Transverse colon (tissue), 4 donors: ENCODE measurements at regions not wholly inside any gene's neighbourhood (a gene's known extent, or its start where the extent isn't known, plus 50 kb on each side); places are given as distances from the start of the nearest gene placed in this dataset.
"Not testable (repeated sequence)": the region's sequence is repeated elsewhere in the genome, so short reads cannot be mapped to it uniquely, and the experiment has no call there.

Source experiments
- DNase-seq: peaks from one replicate; pipeline ENCODE4 v3.0.0-alpha.2; 2019
- H3K27ac ChIP-seq, 4 donors: fragments of 200-600 bp; sonication (generic); 2 replicates each; pipeline ENCODE4 v1.5.1; 2016 to 2018; ENCODE audit warnings: inconsistent platforms in 4 of 4
- H3K27me3 ChIP-seq: fragments of 200-600 bp; sonication (generic); 2 replicates; pipeline ENCODE4 v1.5.1; 2017; ENCODE audit warnings: inconsistent platforms
- H3K36me3 ChIP-seq, 4 donors: fragments of 200-600 bp; sonication (generic); 2 replicates each; pipeline ENCODE4 v1.5.1; 2017 to 2019; ENCODE audit warnings: inconsistent platforms in 4 of 4
- H3K4me1 ChIP-seq, 4 donors: fragments of 200-600 bp; sonication (generic); 2 replicates each; pipeline ENCODE4 v1.5.1; 2017 to 2020; ENCODE audit warnings: inconsistent platforms in 4 of 4
- H3K4me3 ChIP-seq, 4 donors: fragments of 200-600 bp; sonication (generic); 1 replicate in 1 of 4; 2 replicates in 3 of 4; pipeline versions ENCODE4 v1.5.1 to v1.6.1; 2017 to 2019; ENCODE audit warnings: inconsistent platforms in 4 of 4
- H3K9me3 ChIP-seq, 2 donors: fragments of 200-600 bp; sonication (generic); 2 replicates each; pipeline ENCODE4 v1.5.1; 2017 to 2019; ENCODE audit warnings: inconsistent platforms in 2 of 2
- CTCF ChIP-seq, 5 experiments: fragments of 200-600 bp in 3 of 5; fragments of 450-650 bp in 2 of 5; sonication (generic) in 3 of 5; IDR thresholded peaks; 1 replicate in 2 of 5; 2 replicates in 3 of 5; pipeline ENCODE4 v1.5.1; 2016 to 2017; ENCODE audit warnings: antibody characterized with exemption in 5 of 5, inconsistent platforms in 3 of 5, mild to moderate bottlenecking in 2 of 5, moderate library complexity in 1 of 5
- EP300 ChIP-seq: sonication (generic); formaldehyde crosslinking; IDR thresholded peaks from one replicate; pipeline ENCODE4 v1.6.1; 2017; ENCODE audit warnings: antibody characterized with exemption, low read depth
- POLR2A ChIP-seq: fragments of 450-650 bp; IDR thresholded peaks from one replicate; pipeline ENCODE4 v1.6.1; 2016; ENCODE audit warnings: antibody characterized with exemption, mild to moderate bottlenecking, moderate library complexity
- POLR2AphosphoS5 ChIP-seq, 3 donors: sonication (generic); formaldehyde crosslinking; IDR thresholded peaks; one replicate each; pipeline ENCODE4 v1.6.1; 2016; ENCODE audit warnings: antibody characterized with exemption in 3 of 3
- WGBS, 2 donors: methylation state at CpG; one replicate each; pipeline ENCODE4 v1.1.5; 2018; ENCODE audit warnings: low coverage in 1 of 2; 5-methylcytosine and 5-hydroxymethylcytosine counted together
- in situ Hi-C, 4 donors: fragments of 200-750 bp; cut with MboI; loops; one replicate each; pipeline versions ENCODE4 v1.15.0 to v1.15.1; 2017; ENCODE audit warnings: low sequenced_read_pairs in 3 of 4, low pct_ligation_motif_present in 1 of 4, low pct_unique_long_range_greater_than_20kb in 1 of 4
- intact Hi-C: fragments of 100-400 bp; cut with DNase I; formaldehyde crosslinking; loops from one replicate; pipeline ENCODE4 v1.15.1; 2023; ENCODE audit warnings: low total_unique reads

GRCh38 chr12:93005928-93006392 is 76.9 kb upstream of the EEA1 start:
- intact Hi-C loops (no loop called here), in situ Hi-C loops (no loop called here)
- DNase-seq = no peak
- no peak for TF ChIP-seq POLR2A
- TF ChIP-seq POLR2AphosphoS5 (IDR thresholded peaks at IDR 0.05) = no peak
- TF ChIP-seq EP300 = no peak
- no peak for TF ChIP-seq CTCF (IDR thresholded peaks at IDR 0.05)
- Histone ChIP-seq H3K27ac (no peak overlapping the region), H3K9me3 (no peaks in the 10 kb centered on the region), H3K4me1 (no peaks in the 10 kb centered on the region), H3K4me3 (no peak overlapping the region), H3K27me3 (no peaks in the 10 kb centered on the region), H3K36me3 (no peaks in the 10 kb centered on the region)
- WGBS, 2 donors = 91 to 94% methylated on average over 8 of the region's 8 CpGs

- no peaks in the 10 kb centered on the region for H3K27me3 ChIP-seq
- in situ Hi-C loops (no loop called here), intact Hi-C loops (no loop called here)
- H3K27ac ChIP-seq = no peak overlapping the region
- TF ChIP-seq POLR2AphosphoS5 (IDR thresholded peaks at IDR 0.05) (no peak), EP300 (no peak), POLR2A (no peak), CTCF (IDR thresholded peaks at IDR 0.05) (no peak)
- H3K36me3 ChIP-seq = no peaks in the 10 kb centered on the region
- DNase-seq = no peak
- WGBS, 2 donors = 85 to 88% methylated on average over 5 of the region's 5 CpGs
- H3K4me1 ChIP-seq = no peaks in the 10 kb centered on the region
- H3K9me3 ChIP-seq = no peaks in the 10 kb centered on the region
- H3K4me3 ChIP-seq = no peak overlapping the region
These were observed 77.5 kb upstream of the EEA1 start for GRCh38 chr12:93006471-93007208.

GRCh38 chr12:93007544-93007943 is 78.4 kb upstream of the EEA1 start:
- TF ChIP-seq POLR2A = no peak
- no peak for TF ChIP-seq CTCF (IDR thresholded peaks at IDR 0.05)
- no peak for TF ChIP-seq POLR2AphosphoS5 (IDR thresholded peaks at IDR 0.05)
- Histone ChIP-seq H3K27me3 (no peaks in the 10 kb centered on the region), H3K4me1 (no peaks in the 10 kb centered on the region), H3K9me3 (no peaks in the 10 kb centered on the region), H3K27ac (no peak overlapping the region), H3K36me3 (no peaks in the 10 kb centered on the region), H3K4me3 (no peak overlapping the region)
- intact Hi-C loops = no loop called here
- in situ Hi-C loops = no loop called here
- no peak for DNase-seq
- WGBS, 2 donors = 34 to 52% methylated on average over 4 of the region's 4 CpGs

GRCh38 chr12:93008044-93008778 is 79.1 kb upstream of the EEA1 start:
- H3K4me1 ChIP-seq = no peaks in the 10 kb centered on the region
- H3K36me3 ChIP-seq = no peaks in the 10 kb centered on the region
- DNase-seq = no peak
- TF ChIP-seq EP300 = no peak
- no peak for TF ChIP-seq CTCF (IDR thresholded peaks at IDR 0.05)
- TF ChIP-seq POLR2A = no peak
- TF ChIP-seq POLR2AphosphoS5 (IDR thresholded peaks at IDR 0.05) = no peak
- no peak overlapping the region for H3K4me3 ChIP-seq
- in situ Hi-C loops = no loop called here
- no peaks in the 10 kb centered on the region for H3K9me3 ChIP-seq
- intact Hi-C loops = no loop called here
- no peaks in the 10 kb centered on the region for H3K27me3 ChIP-seq
- H3K27ac ChIP-seq = no peak overlapping the region
- WGBS, 2 donors = 75 to 77% methylated on average over 3 of the region's 3 CpGs

GRCh38 chr12:93008880-93009279 is 79.8 kb upstream of the EEA1 start:
- H3K9me3 ChIP-seq, in situ Hi-C loops, H3K27ac ChIP-seq, intact Hi-C loops, H3K36me3 ChIP-seq, DNase-seq, H3K27me3 ChIP-seq, H3K4me1 ChIP-seq, H3K4me3 ChIP-seq: not testable (repeated sequence)
- WGBS, 2 donors = 82 to 93% methylated on average over 7 of the region's 7 CpGs
